Transverse colon (tissue), 4 donors: ENCODE measurements at regions not wholly inside any gene's neighbourhood (a gene's known extent, or its start where the extent isn't known, plus 50 kb on each side); places are given as distances from the start of the nearest gene placed in this dataset.

ENCODE experiments used
- DNase-seq: peaks from one replicate; pipeline ENCODE4 v3.0.0-alpha.2; 2019
- H3K27ac ChIP-seq, 4 donors: fragments of 200-600 bp; sonication (generic); 2 replicates each; pipeline ENCODE4 v1.5.1; 2016 to 2018; ENCODE audit warnings: inconsistent platforms in 4 of 4
- H3K27me3 ChIP-seq: fragments of 200-600 bp; sonication (generic); 2 replicates; pipeline ENCODE4 v1.5.1; 2017; ENCODE audit warnings: inconsistent platforms
- H3K36me3 ChIP-seq, 4 donors: fragments of 200-600 bp; sonication (generic); 2 replicates each; pipeline ENCODE4 v1.5.1; 2017 to 2019; ENCODE audit warnings: inconsistent platforms in 4 of 4
- H3K4me1 ChIP-seq, 4 donors: fragments of 200-600 bp; sonication (generic); 2 replicates each; pipeline ENCODE4 v1.5.1; 2017 to 2020; ENCODE audit warnings: inconsistent platforms in 4 of 4
- H3K4me3 ChIP-seq, 4 donors: fragments of 200-600 bp; sonication (generic); 1 replicate in 1 of 4; 2 replicates in 3 of 4; pipeline versions ENCODE4 v1.5.1 to v1.6.1; 2017 to 2019; ENCODE audit warnings: inconsistent platforms in 4 of 4
- H3K9me3 ChIP-seq, 2 donors: fragments of 200-600 bp; sonication (generic); 2 replicates each; pipeline ENCODE4 v1.5.1; 2017 to 2019; ENCODE audit warnings: inconsistent platforms in 2 of 2
- EP300 ChIP-seq: sonication (generic); formaldehyde crosslinking; IDR thresholded peaks from one replicate; pipeline ENCODE4 v1.6.1; 2017; ENCODE audit warnings: antibody characterized with exemption, low read depth
- POLR2A ChIP-seq: fragments of 450-650 bp; IDR thresholded peaks from one replicate; pipeline ENCODE4 v1.6.1; 2016; ENCODE audit warnings: antibody characterized with exemption, mild to moderate bottlenecking, moderate library complexity
- POLR2AphosphoS5 ChIP-seq, 3 donors: sonication (generic); formaldehyde crosslinking; IDR thresholded peaks; one replicate each; pipeline ENCODE4 v1.6.1; 2016; ENCODE audit warnings: antibody characterized with exemption in 3 of 3
- WGBS, 2 donors: methylation state at CpG; one replicate each; pipeline ENCODE4 v1.1.5; 2018; ENCODE audit warnings: low coverage in 1 of 2; 5-methylcytosine and 5-hydroxymethylcytosine counted together
- in situ Hi-C, 4 donors: fragments of 200-750 bp; cut with MboI; loops; one replicate each; pipeline versions ENCODE4 v1.15.0 to v1.15.1; 2017; ENCODE audit warnings: low sequenced_read_pairs in 3 of 4, low pct_ligation_motif_present in 1 of 4, low pct_unique_long_range_greater_than_20kb in 1 of 4
- intact Hi-C: fragments of 100-400 bp; cut with DNase I; formaldehyde crosslinking; loops from one replicate; pipeline ENCODE4 v1.15.1; 2023; ENCODE audit warnings: low total_unique reads
- TF ChIP-seq, protein P1 (sequence below), 5 experiments: fragments of 200-600 bp in 3 of 5; fragments of 450-650 bp in 2 of 5; sonication (generic) in 3 of 5; IDR thresholded peaks; 1 replicate in 2 of 5; 2 replicates in 3 of 5; pipeline ENCODE4 v1.5.1; 2016 to 2017; ENCODE audit warnings: antibody characterized with exemption in 5 of 5, inconsistent platforms in 3 of 5, mild to moderate bottlenecking in 2 of 5, moderate library complexity in 1 of 5

DNA sequence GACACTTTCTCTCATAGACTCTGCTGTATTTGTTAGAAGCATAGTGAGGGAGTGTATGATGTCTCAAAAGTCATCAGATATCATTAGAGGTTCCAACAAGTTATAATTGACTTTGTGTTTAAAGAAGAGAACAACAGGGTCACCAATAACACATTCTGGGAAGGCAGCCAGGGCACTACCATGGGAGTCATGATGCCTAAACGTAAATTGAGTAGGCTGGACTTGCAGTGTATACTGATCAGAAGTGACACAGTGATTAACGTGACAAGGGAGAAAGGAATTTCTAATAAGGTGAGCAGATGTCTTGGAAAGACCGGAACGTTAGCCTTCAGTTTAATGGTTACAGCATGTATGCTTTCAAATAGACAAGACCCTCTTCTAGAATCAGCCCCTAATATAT is 973.2 kb downstream of the NCAM2 start:
- no peaks in the 10 kb centered on the region for H3K9me3 ChIP-seq
- WGBS, 2 donors, result 59 to 70% methylated on average over 4 of the region's 4 CpGs
- no peaks in the 10 kb centered on the region for H3K36me3 ChIP-seq
- H3K4me1 ChIP-seq, result peaks cover 0 to 5% (median 1%) of the 10 kb centered on the region in 4 donors
- H3K27ac ChIP-seq, result no peak overlapping the region
- in situ Hi-C loops (no loop called here), intact Hi-C loops (no loop called here)
- TF ChIP-seq, protein P1, sequence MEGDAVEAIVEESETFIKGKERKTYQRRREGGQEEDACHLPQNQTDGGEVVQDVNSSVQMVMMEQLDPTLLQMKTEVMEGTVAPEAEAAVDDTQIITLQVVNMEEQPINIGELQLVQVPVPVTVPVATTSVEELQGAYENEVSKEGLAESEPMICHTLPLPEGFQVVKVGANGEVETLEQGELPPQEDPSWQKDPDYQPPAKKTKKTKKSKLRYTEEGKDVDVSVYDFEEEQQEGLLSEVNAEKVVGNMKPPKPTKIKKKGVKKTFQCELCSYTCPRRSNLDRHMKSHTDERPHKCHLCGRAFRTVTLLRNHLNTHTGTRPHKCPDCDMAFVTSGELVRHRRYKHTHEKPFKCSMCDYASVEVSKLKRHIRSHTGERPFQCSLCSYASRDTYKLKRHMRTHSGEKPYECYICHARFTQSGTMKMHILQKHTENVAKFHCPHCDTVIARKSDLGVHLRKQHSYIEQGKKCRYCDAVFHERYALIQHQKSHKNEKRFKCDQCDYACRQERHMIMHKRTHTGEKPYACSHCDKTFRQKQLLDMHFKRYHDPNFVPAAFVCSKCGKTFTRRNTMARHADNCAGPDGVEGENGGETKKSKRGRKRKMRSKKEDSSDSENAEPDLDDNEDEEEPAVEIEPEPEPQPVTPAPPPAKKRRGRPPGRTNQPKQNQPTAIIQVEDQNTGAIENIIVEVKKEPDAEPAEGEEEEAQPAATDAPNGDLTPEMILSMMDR (IDR thresholded peaks at IDR 0.05), result no peak
- no peak for TF ChIP-seq EP300
- TF ChIP-seq POLR2AphosphoS5 (IDR thresholded peaks at IDR 0.05), result no peak
- TF ChIP-seq POLR2A, result no peak
- DNase-seq, result no peak
- H3K4me3 ChIP-seq, result no peak overlapping the region
- H3K27me3 ChIP-seq, result no peaks in the 10 kb centered on the region

DNA sequence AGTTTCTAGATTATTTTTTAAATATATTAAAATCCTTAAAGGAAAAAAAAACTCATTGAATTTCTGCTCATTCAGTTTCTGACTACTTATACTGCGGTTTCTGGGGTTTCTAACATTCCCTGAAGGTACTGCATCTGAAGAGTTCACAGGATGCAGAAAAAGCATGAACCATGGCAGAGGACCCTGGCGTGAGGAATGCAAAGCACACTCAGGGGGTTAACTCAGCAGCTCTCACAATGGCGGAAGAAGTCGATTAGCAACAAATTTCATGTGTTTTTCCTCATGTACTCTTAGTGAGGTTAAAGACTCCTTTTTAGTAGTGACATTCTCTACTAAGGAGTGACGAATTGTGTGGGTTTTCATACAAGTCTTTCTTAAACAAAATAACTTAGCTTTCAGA is 975.6 kb downstream of the NCAM2 start:
- 74 to 83% methylated on average over 4 to 5 of the region's 5 CpGs for WGBS, 2 donors
- Histone ChIP-seq H3K36me3 (no peaks in the 10 kb centered on the region), H3K4me3 (no peak overlapping the region), H3K4me1 (peaks cover 0 to 5% (median 1%) of the 10 kb centered on the region in 4 donors), H3K27me3 (no peaks in the 10 kb centered on the region), H3K27ac (no peak overlapping the region), H3K9me3 (peaks cover 0 to 4% of the 10 kb centered on the region in 2 donors)
- intact Hi-C loops (no loop called here), in situ Hi-C loops (no loop called here)
- DNase-seq, result no peak
- TF ChIP-seq POLR2AphosphoS5 (IDR thresholded peaks at IDR 0.05), result no peak
- TF ChIP-seq POLR2A, result no peak
- no peak for TF ChIP-seq EP300
- TF ChIP-seq, protein P1 (IDR thresholded peaks at IDR 0.05), result no peak

DNA sequence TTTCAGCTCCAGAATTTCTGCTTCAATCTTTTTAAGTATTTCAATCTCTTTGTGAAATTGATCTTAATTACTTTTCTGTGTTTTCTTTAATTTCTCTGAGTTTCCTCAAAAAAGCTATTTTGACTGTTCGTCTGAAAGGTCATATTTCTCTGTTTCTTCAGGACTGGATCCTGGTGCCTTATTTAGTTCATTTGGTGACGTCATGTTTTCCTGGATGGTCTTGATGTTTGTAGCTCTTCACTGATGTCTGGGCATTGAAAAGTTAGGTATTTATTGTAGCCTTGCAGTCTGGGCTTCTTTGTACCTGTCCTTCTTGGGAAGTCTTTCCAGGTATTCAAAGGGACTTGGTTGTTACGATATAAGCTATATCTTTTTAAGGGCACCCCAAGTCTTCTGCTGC is 998.7 kb downstream of the NCAM2 start:
- in situ Hi-C loops (no loop called here), intact Hi-C loops (no loop called here)
- Histone ChIP-seq H3K27ac (no peak overlapping the region), H3K27me3 (no peaks in the 10 kb centered on the region), H3K4me3 (no peak overlapping the region), H3K9me3 (no peaks in the 10 kb centered on the region), H3K4me1 (no peaks in the 10 kb centered on the region), H3K36me3 (no peaks in the 10 kb centered on the region)
- TF ChIP-seq POLR2A (no peak), POLR2AphosphoS5 (IDR thresholded peaks at IDR 0.05) (no peak), EP300 (no peak)
- TF ChIP-seq, protein P1 (IDR thresholded peaks at IDR 0.05), result no peak
- 82 to 95% methylated on average over 3 of the region's 3 CpGs for WGBS, 2 donors
- no peak for DNase-seq

DNA sequence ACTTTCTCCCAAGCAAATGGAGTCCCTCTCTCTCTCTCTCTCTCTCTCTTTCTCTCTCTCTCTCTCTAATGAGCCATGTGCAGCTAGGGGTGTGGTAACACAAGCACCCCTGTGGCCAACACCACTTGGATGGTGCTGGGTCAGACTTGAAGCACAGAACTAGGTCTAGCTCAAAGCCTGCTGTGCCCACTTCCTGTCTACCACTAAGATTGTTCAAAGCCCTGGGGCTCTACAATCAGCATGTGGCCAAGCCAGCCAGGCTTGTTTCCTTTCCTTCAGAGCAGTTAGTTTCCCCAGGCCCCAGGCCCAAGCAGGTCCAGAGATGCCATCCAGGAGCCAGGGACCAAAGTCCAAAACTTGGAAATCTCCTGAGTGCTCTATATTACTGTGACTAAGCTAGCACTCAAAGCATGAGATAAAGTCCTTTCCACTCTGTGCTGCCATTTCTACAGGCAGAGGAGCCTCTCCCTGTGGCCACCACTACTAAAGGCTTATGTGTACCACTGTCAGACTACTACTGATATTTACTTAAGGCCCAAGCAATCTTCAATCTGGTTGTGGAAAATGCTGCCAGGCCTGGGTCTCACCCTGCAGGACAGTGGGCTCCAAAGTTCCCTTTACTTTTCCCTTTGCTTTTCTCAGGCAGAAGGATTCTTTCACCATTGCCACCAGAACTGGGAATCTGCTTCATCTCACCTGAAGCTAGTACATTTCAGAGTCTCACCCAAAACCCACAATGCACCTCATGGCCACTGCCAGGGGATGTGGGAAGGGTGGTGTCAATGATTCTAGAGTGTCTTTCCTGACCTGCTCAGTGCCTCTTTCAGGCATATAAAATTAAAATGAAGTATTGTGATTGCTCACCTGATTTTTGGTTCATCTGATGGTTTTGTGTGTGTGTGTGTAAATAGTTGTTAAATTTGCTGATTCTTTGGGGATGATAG is 999.5 kb downstream of the NCAM2 start:
- no peak for DNase-seq
- H3K27me3 ChIP-seq, result no peaks in the 10 kb centered on the region
- in situ Hi-C loops (no loop called here), intact Hi-C loops (no loop called here)
- H3K27ac ChIP-seq, result no peak overlapping the region
- no peaks in the 10 kb centered on the region for H3K9me3 ChIP-seq
- H3K4me3 ChIP-seq, result no peak overlapping the region
- no peaks in the 10 kb centered on the region for H3K36me3 ChIP-seq
- TF ChIP-seq POLR2AphosphoS5 (IDR thresholded peaks at IDR 0.05) (no peak), POLR2A (no peak), EP300 (no peak)
- TF ChIP-seq, protein P1 (IDR thresholded peaks at IDR 0.05), result no peak
- no peaks in the 10 kb centered on the region for H3K4me1 ChIP-seq
